Adrenal gland (tissue), 9 donors: ENCODE measurements at regions not wholly inside any gene's neighbourhood (a gene's known extent, or its start where the extent isn't known, plus 50 kb on each side); places are given as distances from the start of the nearest gene placed in this dataset.

Experiments
- DNase-seq, 7 donors: peaks; one replicate each; pipeline ENCODE4 v3.0.0-alpha.2; 2019 to 2020
- H3K27ac ChIP-seq, 5 donors: fragments of 200-600 bp; sonication (generic) in 4 of 5; 1 replicate in 3 of 5; 2 replicates in 2 of 5; pipeline versions ENCODE4 v1.5.1 to v1.8.0; 2016 to 2020; ENCODE audit warnings: mild to moderate bottlenecking in 1 of 5
- H3K27me3 ChIP-seq: fragments of 200-600 bp; 2 replicates; pipeline ENCODE4 v1.8.0; 2021
- H3K36me3 ChIP-seq, 2 donors: fragments of 200-600 bp; replicated peaks in 1 of 2; 1 replicate in 1 of 2; 2 replicates in 1 of 2; pipeline versions ENCODE4 v1.5.1 to v1.8.0; 2018 to 2022
- H3K4me1 ChIP-seq, 2 donors: fragments of 200-600 bp; replicated peaks in 1 of 2; 1 replicate in 1 of 2; 2 replicates in 1 of 2; pipeline versions ENCODE4 v1.5.1 to v1.8.0; 2018 to 2021
- H3K4me3 ChIP-seq, 4 donors: fragments of 200-600 bp; sonication (generic) in 3 of 4; one replicate each; pipeline ENCODE4 v1.5.1; 2016 to 2018
- H3K9me3 ChIP-seq, 3 donors: fragments of 200-600 bp; sonication (generic) in 1 of 3; replicated peaks in 1 of 3; 1 replicate in 2 of 3; 2 replicates in 1 of 3; pipeline versions ENCODE4 v1.5.1 to v1.8.0; 2016 to 2021
- CTCF ChIP-seq, 6 experiments: fragments of 450-650 bp in 4 of 6; fragments of 200-600 bp in 2 of 6; sonication (generic) in 1 of 6; IDR thresholded peaks; 1 replicate in 5 of 6; 2 replicates in 1 of 6; pipeline versions ENCODE4 v1.5.1 to v1.8.0; 2016 to 2021; ENCODE audit warnings: antibody characterized with exemption in 6 of 6, mild to moderate bottlenecking in 2 of 6, moderate library complexity in 1 of 6
- POLR2A ChIP-seq, 2 donors: fragments of 450-650 bp; IDR thresholded peaks; one replicate each; pipeline ENCODE4 v1.6.1; 2017; ENCODE audit warnings: antibody characterized with exemption in 2 of 2, mild to moderate bottlenecking in 2 of 2, moderate library complexity in 1 of 2
- WGBS, 4 donors: extraction: QIAGEN DNeasy Blood & Tissue Kit in 2 of 4; methylation state at CpG; one replicate each; pipeline versions ENCODE4 v1.1.5 to v1.1.7; 2013 to 2017; 5-methylcytosine and 5-hydroxymethylcytosine counted together
- intact Hi-C, 2 donors: fragments of 100-400 bp; cut with DNase I; formaldehyde crosslinking; loops; one replicate each; pipeline versions ENCODE4 v1.14.1 to v1.15.0; 2022 to 2023
- donor health status: healthy with polysubstance abuse.
- donor health status: Bipolar disorder and iron deficiency.
- donor health status: DM: yes; HTN: yes; CAD: no.
- donor health status: DM: no; HTN: no; CAD: no.
- donor health status: DM: no; HTN: no; CAD: no.

- intact Hi-C loops, result no loop called here
- no peak for DNase-seq
- H3K9me3 ChIP-seq, result no peaks in the 10 kb centered on the region
- no peak overlapping the region for H3K27ac ChIP-seq
- no peak overlapping the region for H3K4me3 ChIP-seq
- H3K27me3 ChIP-seq, result no peaks in the 10 kb centered on the region
- WGBS, 4 donors, result 52 to 77% (median 66%) methylated on average over 2 of the region's 2 CpGs
- H3K4me1 ChIP-seq, result peaks cover 0 to 3% of the 10 kb centered on the region in 2 donors
- H3K36me3 ChIP-seq, result no peaks in the 10 kb centered on the region
- TF ChIP-seq CTCF (IDR thresholded peaks at IDR 0.05) (no peak), POLR2A (IDR thresholded peaks at IDR 0.05) (no peak)
These were observed 202.3 kb upstream of the SLC38A2 start for GRCh38 chr12:46574847-46575246.

GRCh38 chr12:46573347-46573658 lies 200.7 kb upstream of the SLC38A2 start:
- H3K36me3 ChIP-seq, result no peaks in the 10 kb centered on the region
- WGBS, 4 donors, result 80 to 90% (median 81%) methylated on average over 1 of the region's 1 CpG
- H3K9me3 ChIP-seq, result peaks cover 0 to 5% (median 0%) of the 10 kb centered on the region in 3 donors
- H3K4me3 ChIP-seq, result no peak overlapping the region
- TF ChIP-seq POLR2A (IDR thresholded peaks at IDR 0.05), result no peak
- TF ChIP-seq CTCF (IDR thresholded peaks at IDR 0.05), result no peak
- no peak overlapping the region for H3K27ac ChIP-seq
- no peaks in the 10 kb centered on the region for H3K27me3 ChIP-seq
- intact Hi-C loops, result no loop called here
- no peaks in the 10 kb centered on the region for H3K4me1 ChIP-seq
- no peak for DNase-seq

GRCh38 chr12:46572644-46573346 lies 200.2 kb upstream of the SLC38A2 start:
- no peaks in the 10 kb centered on the region for H3K36me3 ChIP-seq
- H3K27me3 ChIP-seq, result no peaks in the 10 kb centered on the region
- intact Hi-C loops, result no loop called here
- no peaks in the 10 kb centered on the region for H3K4me1 ChIP-seq
- H3K27ac ChIP-seq, result no peak overlapping the region
- no peak for DNase-seq
- WGBS, 4 donors, result 74 to 87% (median 81%) methylated on average over 2 of the region's 2 CpGs
- TF ChIP-seq POLR2A (IDR thresholded peaks at IDR 0.05), result no peak
- no peak for TF ChIP-seq CTCF (IDR thresholded peaks at IDR 0.05)
- peaks cover 0 to 10% (median 0%) of the 10 kb centered on the region in 3 donors for H3K9me3 ChIP-seq
- H3K4me3 ChIP-seq, result no peak overlapping the region

GRCh38 chr12:46571608-46572007 lies 199.0 kb upstream of the SLC38A2 start:
- intact Hi-C loops, result no loop called here
- 88 to 92% (median 91%) methylated on average over 3 of the region's 3 CpGs for WGBS, 4 donors
- H3K4me1 ChIP-seq, result no peaks in the 10 kb centered on the region
- no peaks in the 10 kb centered on the region for H3K36me3 ChIP-seq
- TF ChIP-seq CTCF (IDR thresholded peaks at IDR 0.05) (no peak), POLR2A (IDR thresholded peaks at IDR 0.05) (no peak)
- no peak overlapping the region for H3K27ac ChIP-seq
- H3K9me3 ChIP-seq, result peaks cover 0 to 18% (median 8%) of the 10 kb centered on the region in 3 donors
- no peak for DNase-seq
- no peaks in the 10 kb centered on the region for H3K27me3 ChIP-seq
- no peak overlapping the region for H3K4me3 ChIP-seq
